H1 (cell line): ENCODE measurements at regions not wholly inside any gene's neighbourhood (a gene's known extent, or its start where the extent isn't known, plus 50 kb on each side); places are given as distances from the start of the nearest gene placed in this dataset.

Experiments
- CHD7 ChIP-seq: fragments of 300-600 bp; sonication (generic); IDR thresholded peaks from 2 replicates; pipeline ENCODE4 v1.7.1; 2012; ENCODE audit warnings: low read length, moderate library complexity, mild to moderate bottlenecking, inconsistent platforms; ENCODE audit not compliant: insufficient replicate concordance
- POLR2A ChIP-seq, 2 experiments: IDR thresholded peaks; 1 replicate in 1 of 2; 2 replicates in 1 of 2; pipeline ENCODE4 v1.6.1; 2011; ENCODE audit warnings: low read depth in 2 of 2, low read length in 2 of 2, mild to moderate bottlenecking in 2 of 2; ENCODE audit errors: control extremely low read depth in 1 of 2

- TF ChIP-seq CHD7 (no peak), POLR2A (IDR thresholded peaks at IDR 0.05; ENCODE audit: control extremely low read depth in 1 of 2, low read depth in 2 of 2, low read length in 2 of 2) (no peak)
Measured at GRCh38 chr4:156182269-156182668, 228.6 kb upstream of the CTSO start (continued).
